ENCODE measurements at regions not wholly inside any gene's neighbourhood (a gene's known extent, or its start where the extent isn't known, plus 50 kb on each side); places are given as distances from the start of the nearest gene placed in this dataset.

GRCh38 chr5:19143935-19144334 lies 844.1 kb downstream of the CDH18 start:
- no peak for DNase-seq (ENCODE audit: low spot score in 2 of 2)
- H3K27ac ChIP-seq, result no peak overlapping the region

GRCh38 chr5:19169426-19169825 lies 818.6 kb downstream of the CDH18 start:
- peaks cover 5% of the 10 kb centered on the region for H3K36me3 ChIP-seq
- no peak for DNase-seq (ENCODE audit: low spot score in 2 of 2)

More at GRCh38 chr5:19143935-19144334, 844.1 kb downstream of the CDH18 start:
- Histone ChIP-seq H3K36me3 (no peaks in the 10 kb centered on the region), H3K9me3 (no peaks in the 10 kb centered on the region), H3K27me3 (no peaks in the 10 kb centered on the region), H3K4me3 (no peak overlapping the region), H3K4me1 (no peaks in the 10 kb centered on the region)
- TF ChIP-seq POLR2AphosphoS5 (IDR thresholded peaks at IDR 0.05) (no peak), CTCF (IDR thresholded peaks at IDR 0.05) (no peak), POLR2A (IDR thresholded peaks at IDR 0.05) (no peak)
- intact Hi-C loops (cut with DNase I; ENCODE audit: low total_unique reads), result no loop called here

GRCh38 chr5:19172926-19173470 lies 815.0 kb downstream of the CDH18 start:
- Histone ChIP-seq H3K9me3 (no peaks in the 10 kb centered on the region), H3K4me1 (no peaks in the 10 kb centered on the region), H3K36me3 (peaks cover 5% of the 10 kb centered on the region), H3K27ac (no peak overlapping the region), H3K27me3 (no peaks in the 10 kb centered on the region), H3K4me3 (no peak overlapping the region)
- no peak for DNase-seq (ENCODE audit: low spot score in 2 of 2)
- TF ChIP-seq CTCF (IDR thresholded peaks at IDR 0.05) (no peak), POLR2AphosphoS5 (IDR thresholded peaks at IDR 0.05) (no peak), POLR2A (IDR thresholded peaks at IDR 0.05) (no peak)
- intact Hi-C loops (cut with DNase I; ENCODE audit: low total_unique reads), result no loop called here

More at GRCh38 chr5:19169426-19169825, 818.6 kb downstream of the CDH18 start:
- H3K9me3 ChIP-seq, result no peaks in the 10 kb centered on the region
- no peaks in the 10 kb centered on the region for H3K4me1 ChIP-seq
- intact Hi-C loops (cut with DNase I; ENCODE audit: low total_unique reads), result no loop called here
- TF ChIP-seq POLR2A (IDR thresholded peaks at IDR 0.05) (no peak), POLR2AphosphoS5 (IDR thresholded peaks at IDR 0.05) (no peak), CTCF (IDR thresholded peaks at IDR 0.05) (no peak)
- H3K4me3 ChIP-seq, result no peak overlapping the region
- H3K27me3 ChIP-seq, result no peaks in the 10 kb centered on the region
- H3K27ac ChIP-seq, result no peak overlapping the region

GRCh38 chr5:19175776-19176570 lies 812.0 kb downstream of the CDH18 start:
- Histone ChIP-seq H3K4me3 (no peak overlapping the region), H3K4me1 (no peaks in the 10 kb centered on the region), H3K36me3 (peaks cover 5% of the 10 kb centered on the region), H3K9me3 (no peaks in the 10 kb centered on the region), H3K27ac (no peak overlapping the region), H3K27me3 (no peaks in the 10 kb centered on the region)
- TF ChIP-seq CTCF (IDR thresholded peaks at IDR 0.05) (no peak), POLR2A (IDR thresholded peaks at IDR 0.05) (no peak), POLR2AphosphoS5 (IDR thresholded peaks at IDR 0.05) (no peak)
- no peak for DNase-seq (ENCODE audit: low spot score in 2 of 2)
- intact Hi-C loops (cut with DNase I; ENCODE audit: low total_unique reads), result no loop called here

GRCh38 chr5:19179571-19179970 lies 808.4 kb downstream of the CDH18 start:
- no peaks in the 10 kb centered on the region for H3K4me1 ChIP-seq
- no peak overlapping the region for H3K27ac ChIP-seq
- H3K9me3 ChIP-seq, result no peaks in the 10 kb centered on the region
- TF ChIP-seq POLR2AphosphoS5 (IDR thresholded peaks at IDR 0.05) (no peak), CTCF (IDR thresholded peaks at IDR 0.05) (no peak), POLR2A (IDR thresholded peaks at IDR 0.05) (no peak)
- intact Hi-C loops (cut with DNase I; ENCODE audit: low total_unique reads), result no loop called here
- H3K27me3 ChIP-seq, result no peaks in the 10 kb centered on the region
- H3K36me3 ChIP-seq, result no peaks in the 10 kb centered on the region
- H3K4me3 ChIP-seq, result no peak overlapping the region
- no peak for DNase-seq (ENCODE audit: low spot score in 2 of 2)

All from breast epithelium (tissue), 4 donors.